Transverse colon (tissue), 4 donors: ENCODE measurements at regions not wholly inside any gene's neighbourhood (a gene's known extent, or its start where the extent isn't known, plus 50 kb on each side); places are given as distances from the start of the nearest gene placed in this dataset.

Source experiments
- DNase-seq: peaks from one replicate; pipeline ENCODE4 v3.0.0-alpha.2; 2019
- H3K27ac ChIP-seq, 4 donors: fragments of 200-600 bp; sonication (generic); 2 replicates each; pipeline ENCODE4 v1.5.1; 2016 to 2018; ENCODE audit warnings: inconsistent platforms in 4 of 4
- H3K27me3 ChIP-seq: fragments of 200-600 bp; sonication (generic); 2 replicates; pipeline ENCODE4 v1.5.1; 2017; ENCODE audit warnings: inconsistent platforms
- H3K36me3 ChIP-seq, 4 donors: fragments of 200-600 bp; sonication (generic); 2 replicates each; pipeline ENCODE4 v1.5.1; 2017 to 2019; ENCODE audit warnings: inconsistent platforms in 4 of 4
- H3K4me1 ChIP-seq, 4 donors: fragments of 200-600 bp; sonication (generic); 2 replicates each; pipeline ENCODE4 v1.5.1; 2017 to 2020; ENCODE audit warnings: inconsistent platforms in 4 of 4
- H3K4me3 ChIP-seq, 4 donors: fragments of 200-600 bp; sonication (generic); 1 replicate in 1 of 4; 2 replicates in 3 of 4; pipeline versions ENCODE4 v1.5.1 to v1.6.1; 2017 to 2019; ENCODE audit warnings: inconsistent platforms in 4 of 4
- H3K9me3 ChIP-seq, 2 donors: fragments of 200-600 bp; sonication (generic); 2 replicates each; pipeline ENCODE4 v1.5.1; 2017 to 2019; ENCODE audit warnings: inconsistent platforms in 2 of 2
- EP300 ChIP-seq: sonication (generic); formaldehyde crosslinking; IDR thresholded peaks from one replicate; pipeline ENCODE4 v1.6.1; 2017; ENCODE audit warnings: antibody characterized with exemption, low read depth
- POLR2A ChIP-seq: fragments of 450-650 bp; IDR thresholded peaks from one replicate; pipeline ENCODE4 v1.6.1; 2016; ENCODE audit warnings: antibody characterized with exemption, mild to moderate bottlenecking, moderate library complexity
- POLR2AphosphoS5 ChIP-seq, 3 donors: sonication (generic); formaldehyde crosslinking; IDR thresholded peaks; one replicate each; pipeline ENCODE4 v1.6.1; 2016; ENCODE audit warnings: antibody characterized with exemption in 3 of 3
- WGBS, 2 donors: methylation state at CpG; one replicate each; pipeline ENCODE4 v1.1.5; 2018; ENCODE audit warnings: low coverage in 1 of 2; 5-methylcytosine and 5-hydroxymethylcytosine counted together
- in situ Hi-C, 4 donors: fragments of 200-750 bp; cut with MboI; loops; one replicate each; pipeline versions ENCODE4 v1.15.0 to v1.15.1; 2017; ENCODE audit warnings: low sequenced_read_pairs in 3 of 4, low pct_ligation_motif_present in 1 of 4, low pct_unique_long_range_greater_than_20kb in 1 of 4
- intact Hi-C: fragments of 100-400 bp; cut with DNase I; formaldehyde crosslinking; loops from one replicate; pipeline ENCODE4 v1.15.1; 2023; ENCODE audit warnings: low total_unique reads
- TF ChIP-seq, protein P1 (sequence below), 5 experiments: fragments of 200-600 bp in 3 of 5; fragments of 450-650 bp in 2 of 5; sonication (generic) in 3 of 5; IDR thresholded peaks; 1 replicate in 2 of 5; 2 replicates in 3 of 5; pipeline ENCODE4 v1.5.1; 2016 to 2017; ENCODE audit warnings: antibody characterized with exemption in 5 of 5, inconsistent platforms in 3 of 5, mild to moderate bottlenecking in 2 of 5, moderate library complexity in 1 of 5

DNA sequence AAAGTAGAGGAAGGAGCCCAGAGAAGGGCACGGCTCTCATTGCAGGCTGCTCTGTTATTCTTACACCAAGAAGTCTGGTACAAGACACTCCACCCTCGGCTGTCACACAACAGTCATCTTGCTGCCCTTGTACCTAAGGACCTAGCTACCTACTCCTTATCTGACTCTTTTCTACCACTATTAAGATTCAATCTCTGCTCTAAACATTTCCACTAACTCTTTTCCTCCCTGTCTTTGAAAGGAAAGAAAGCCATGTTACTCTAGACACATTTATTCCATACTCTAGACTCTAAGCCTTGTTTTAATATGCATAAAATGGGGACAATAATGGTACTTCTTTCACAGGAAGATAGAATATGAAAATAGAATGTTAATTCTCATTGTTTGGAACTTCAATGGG lies 73.3 kb upstream of the C3orf49 start:
- WGBS, 2 donors: 75 to 94% methylated on average over 2 of the region's 2 CpGs
- H3K36me3 ChIP-seq: no peaks in the 10 kb centered on the region
- TF ChIP-seq POLR2AphosphoS5 (IDR thresholded peaks at IDR 0.05): no peak
- no peak for TF ChIP-seq EP300
- TF ChIP-seq, protein P1, sequence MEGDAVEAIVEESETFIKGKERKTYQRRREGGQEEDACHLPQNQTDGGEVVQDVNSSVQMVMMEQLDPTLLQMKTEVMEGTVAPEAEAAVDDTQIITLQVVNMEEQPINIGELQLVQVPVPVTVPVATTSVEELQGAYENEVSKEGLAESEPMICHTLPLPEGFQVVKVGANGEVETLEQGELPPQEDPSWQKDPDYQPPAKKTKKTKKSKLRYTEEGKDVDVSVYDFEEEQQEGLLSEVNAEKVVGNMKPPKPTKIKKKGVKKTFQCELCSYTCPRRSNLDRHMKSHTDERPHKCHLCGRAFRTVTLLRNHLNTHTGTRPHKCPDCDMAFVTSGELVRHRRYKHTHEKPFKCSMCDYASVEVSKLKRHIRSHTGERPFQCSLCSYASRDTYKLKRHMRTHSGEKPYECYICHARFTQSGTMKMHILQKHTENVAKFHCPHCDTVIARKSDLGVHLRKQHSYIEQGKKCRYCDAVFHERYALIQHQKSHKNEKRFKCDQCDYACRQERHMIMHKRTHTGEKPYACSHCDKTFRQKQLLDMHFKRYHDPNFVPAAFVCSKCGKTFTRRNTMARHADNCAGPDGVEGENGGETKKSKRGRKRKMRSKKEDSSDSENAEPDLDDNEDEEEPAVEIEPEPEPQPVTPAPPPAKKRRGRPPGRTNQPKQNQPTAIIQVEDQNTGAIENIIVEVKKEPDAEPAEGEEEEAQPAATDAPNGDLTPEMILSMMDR (IDR thresholded peaks at IDR 0.05): no peak
- no peak overlapping the region for H3K4me3 ChIP-seq
- no peaks in the 10 kb centered on the region for H3K9me3 ChIP-seq
- in situ Hi-C loops (no loop called here), intact Hi-C loops (no loop called here)
- no peak for DNase-seq
- no peaks in the 10 kb centered on the region for H3K27me3 ChIP-seq
- H3K27ac ChIP-seq: no peak overlapping the region
- H3K4me1 ChIP-seq: no peaks in the 10 kb centered on the region

DNA sequence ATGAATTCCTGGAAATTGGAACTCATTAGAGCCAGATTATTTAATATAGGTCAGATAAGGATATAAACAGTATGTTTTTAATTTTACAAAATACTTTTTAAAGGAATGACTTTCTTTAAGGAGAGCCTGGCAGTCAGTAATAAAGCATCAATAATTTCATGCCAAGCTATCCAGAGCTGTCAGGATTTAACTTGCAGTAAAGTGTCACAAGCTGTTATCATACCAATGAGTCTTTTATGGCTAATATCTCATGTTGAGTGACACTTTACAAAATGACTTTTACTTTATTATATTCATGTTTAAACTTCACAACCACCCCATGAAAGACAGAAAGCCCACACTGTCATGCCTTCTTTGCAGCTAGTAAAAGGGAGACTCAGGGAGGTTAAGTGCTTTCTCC lies 72.9 kb upstream of the C3orf49 start:
- intact Hi-C loops: no loop called here
- H3K9me3 ChIP-seq: no peaks in the 10 kb centered on the region
- no peaks in the 10 kb centered on the region for H3K27me3 ChIP-seq
- H3K27ac ChIP-seq: no peak overlapping the region
- in situ Hi-C loops: no loop called here
- TF ChIP-seq POLR2AphosphoS5 (IDR thresholded peaks at IDR 0.05): no peak
- DNase-seq: no peak
- no peaks in the 10 kb centered on the region for H3K36me3 ChIP-seq
- no peak overlapping the region for H3K4me3 ChIP-seq
- H3K4me1 ChIP-seq: no peaks in the 10 kb centered on the region

DNA sequence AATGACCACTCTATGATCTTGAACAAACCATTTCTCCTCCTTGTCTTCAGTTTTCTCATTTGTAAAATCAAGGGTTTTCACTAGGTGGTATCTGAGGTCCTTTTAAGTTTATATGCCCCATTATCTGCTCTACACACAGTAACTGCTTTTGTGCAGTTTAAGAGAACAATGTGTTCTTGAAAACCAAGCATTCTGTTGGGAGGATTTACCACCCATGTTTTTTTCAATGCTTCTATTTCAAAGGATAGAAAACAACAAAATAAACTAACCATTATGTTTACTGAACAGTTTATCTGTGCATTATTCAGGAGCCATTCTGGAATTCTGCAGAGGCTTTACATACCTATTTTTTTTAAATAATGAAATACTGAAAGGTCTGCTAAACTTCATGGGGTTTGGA lies 67.6 kb upstream of the C3orf49 start:
- no peak for TF ChIP-seq POLR2A
- TF ChIP-seq POLR2AphosphoS5 (IDR thresholded peaks at IDR 0.05): no peak
- no peak for TF ChIP-seq EP300
- TF ChIP-seq, protein P1 (IDR thresholded peaks at IDR 0.05): no peak
- Histone ChIP-seq H3K27me3 (no peaks in the 10 kb centered on the region), H3K4me3 (no peak overlapping the region), H3K4me1 (no peaks in the 10 kb centered on the region), H3K27ac (no peak overlapping the region), H3K9me3 (no peaks in the 10 kb centered on the region), H3K36me3 (no peaks in the 10 kb centered on the region)
- no peak for DNase-seq
- in situ Hi-C loops (no loop called here), intact Hi-C loops (no loop called here)

DNA sequence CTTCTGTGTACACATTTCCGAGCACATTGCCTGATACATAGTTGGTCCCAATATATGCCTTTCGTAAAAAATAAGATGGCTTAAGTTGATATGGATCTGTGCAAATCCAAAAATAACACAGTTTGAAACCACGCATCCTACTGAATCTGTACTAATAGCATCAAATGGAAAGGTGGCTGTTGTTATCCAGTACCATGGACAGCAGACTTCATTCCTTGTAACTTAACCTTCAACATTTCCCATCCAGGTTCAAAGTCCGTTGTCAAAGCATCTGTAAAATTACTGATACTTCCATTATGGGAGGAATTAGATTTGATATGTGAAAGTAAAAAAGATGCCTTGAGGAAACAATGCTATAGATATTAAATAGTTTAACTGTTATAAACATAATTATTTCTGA lies 65.5 kb upstream of the C3orf49 start:
- Histone ChIP-seq H3K27me3 (no peaks in the 10 kb centered on the region), H3K36me3 (no peaks in the 10 kb centered on the region), H3K4me1 (no peaks in the 10 kb centered on the region), H3K4me3 (no peak overlapping the region), H3K27ac (no peak overlapping the region), H3K9me3 (no peaks in the 10 kb centered on the region)
- TF ChIP-seq POLR2A (no peak), POLR2AphosphoS5 (IDR thresholded peaks at IDR 0.05) (no peak), EP300 (no peak)
- TF ChIP-seq, protein P1 (IDR thresholded peaks at IDR 0.05): no peak
- WGBS, 2 donors: 36 to 45% methylated on average over 4 of the region's 4 CpGs
- in situ Hi-C loops: no loop called here
- no peak for DNase-seq
- intact Hi-C loops: no loop called here

DNA sequence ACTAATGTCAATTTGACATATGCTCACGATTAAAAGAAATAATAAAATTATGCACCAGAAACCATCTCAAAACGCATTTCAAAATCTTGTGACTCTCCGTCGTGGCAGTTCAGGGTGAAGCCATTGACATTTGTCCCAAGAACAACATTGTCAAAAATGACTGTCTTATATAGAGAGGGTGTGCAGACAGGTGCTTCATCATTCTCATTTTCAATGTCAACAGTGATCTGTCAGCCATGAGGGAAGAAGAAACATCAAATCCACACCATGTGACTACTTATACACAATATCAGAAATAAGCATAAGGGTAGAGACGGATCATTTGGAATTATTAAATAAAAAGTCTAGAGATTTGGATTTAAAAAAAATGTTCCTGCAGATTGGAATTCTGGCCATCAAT lies 65.1 kb upstream of the C3orf49 start:
- in situ Hi-C loops: no loop called here

More for the DNA sequence above, 65.1 kb upstream of the C3orf49 start:
- H3K27me3 ChIP-seq: no peaks in the 10 kb centered on the region
- no peak for DNase-seq
- no peaks in the 10 kb centered on the region for H3K36me3 ChIP-seq
- intact Hi-C loops: no loop called here
- H3K9me3 ChIP-seq: no peaks in the 10 kb centered on the region
- no peak overlapping the region for H3K4me3 ChIP-seq
- TF ChIP-seq POLR2A: no peak
- TF ChIP-seq POLR2AphosphoS5 (IDR thresholded peaks at IDR 0.05): no peak
- TF ChIP-seq, protein P1 (IDR thresholded peaks at IDR 0.05): no peak
- no peak for TF ChIP-seq EP300
- no peak overlapping the region for H3K27ac ChIP-seq
- no peaks in the 10 kb centered on the region for H3K4me1 ChIP-seq
- WGBS, 2 donors: 39 to 57% methylated on average over 5 of the region's 5 CpGs
